GM19372 (cell line): ENCODE measurements at regions not wholly inside any gene's neighbourhood (a gene's known extent, or its start where the extent isn't known, plus 50 kb on each side); places are given as distances from the start of the nearest gene placed in this dataset.

Experiments used
- ATAC-seq: cut with Tn5 transposase; IDR thresholded peaks from one replicate; pipeline ENCODE4 v1.9.1; 2021; ENCODE audit warnings: mild to moderate bottlenecking, low read depth, moderate library complexity; ENCODE audit not compliant: unreplicated experiment

GRCh38 chr18:72372076-72372475, 172.1 kb downstream of the CBLN2 start:
- ATAC-seq = no peak

GRCh38 chr18:72368308-72368707, 175.8 kb downstream of the CBLN2 start:
- no peak for ATAC-seq

GRCh38 chr18:72360634-72361033, 183.5 kb downstream of the CBLN2 start:
- ATAC-seq = no peak

GRCh38 chr18:72342933-72343332, 201.2 kb downstream of the CBLN2 start:
- no peak for ATAC-seq

- ATAC-seq = no peak
Observed at GRCh38 chr18:72339976-72340375, 204.2 kb downstream of the CBLN2 start.

GRCh38 chr18:72336786-72337185, 207.4 kb downstream of the CBLN2 start:
- ATAC-seq = no peak

- no peak for ATAC-seq
Observed at GRCh38 chr18:72329533-72329932, 214.6 kb downstream of the CBLN2 start.

GRCh38 chr18:72325307-72325706, 218.8 kb downstream of the CBLN2 start:
- no peak for ATAC-seq

GRCh38 chr18:72324677-72325076, 219.5 kb downstream of the CBLN2 start:
- ATAC-seq = no peak

- ATAC-seq = no peak
Observed at GRCh38 chr18:72316497-72316896, 227.6 kb downstream of the CBLN2 start.

GRCh38 chr18:72283148-72283925, 260.8 kb downstream of the CBLN2 start:
- ATAC-seq = no peak

GRCh38 chr18:72273025-72273424, 271.1 kb downstream of the CBLN2 start:
- ATAC-seq = no peak

- ATAC-seq = no peak
Observed at GRCh38 chr18:72261590-72261989, 282.6 kb downstream of the CBLN2 start.

- no peak for ATAC-seq
Observed at GRCh38 chr18:72246076-72246475, 298.1 kb downstream of the CBLN2 start.

- no peak for ATAC-seq
Observed at GRCh38 chr18:72235422-72235821, 308.7 kb downstream of the CBLN2 start.

GRCh38 chr18:72233106-72233505, 311.0 kb downstream of the CBLN2 start:
- ATAC-seq = no peak

- no peak for ATAC-seq
Observed at GRCh38 chr18:72232644-72233043, 311.5 kb downstream of the CBLN2 start.

GRCh38 chr18:72225958-72226357, 318.2 kb downstream of the CBLN2 start:
- no peak for ATAC-seq

GRCh38 chr18:72223733-72224132, 320.4 kb downstream of the CBLN2 start:
- ATAC-seq = no peak

GRCh38 chr18:72208920-72209676, 335.0 kb downstream of the CBLN2 start:
- no peak for ATAC-seq

- no peak for ATAC-seq
Observed at GRCh38 chr18:72207280-72207679, 336.9 kb downstream of the CBLN2 start.

GRCh38 chr18:72206814-72207213, 337.3 kb downstream of the CBLN2 start:
- no peak for ATAC-seq
